ENCODE measurements at regions not wholly inside any gene's neighbourhood (a gene's known extent, or its start where the extent isn't known, plus 50 kb on each side); places are given as distances from the start of the nearest gene placed in this dataset.

- TF ChIP-seq CTCF (conservative IDR thresholded peaks at IDR 0.05) (no peak), ZFX (IDR thresholded peaks at IDR 0.05) (no peak)
These were observed 60.6 kb downstream of the NAV1 start for GRCh38 chr1:201599548-201599947.

Data from C4-2B (cell line).